ENCODE measurements at regions not wholly inside any gene's neighbourhood (a gene's known extent, or its start where the extent isn't known, plus 50 kb on each side); places are given as distances from the start of the nearest gene placed in this dataset.

DNA sequence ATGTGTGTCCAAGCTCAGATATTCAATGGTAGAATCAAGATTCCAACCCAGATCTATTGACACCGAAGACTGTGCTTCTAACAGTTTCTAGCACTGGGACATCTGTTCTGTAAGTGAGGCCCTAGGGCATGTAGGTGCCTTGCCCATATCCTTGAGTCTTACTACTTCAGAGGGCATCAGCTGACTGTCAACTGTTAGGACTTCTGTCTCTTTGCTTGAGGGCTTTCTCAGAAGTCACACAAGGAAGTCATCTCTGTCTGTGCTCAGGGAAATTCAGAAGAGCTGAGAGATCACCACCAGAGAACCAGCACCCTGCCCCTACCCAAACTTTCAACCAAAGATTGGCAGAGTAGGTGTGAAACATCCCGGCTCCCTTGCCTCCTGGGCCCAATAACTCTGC lies 403.6 kb upstream of the PROK2 start:
- Histone ChIP-seq H3K36me3 (no peaks in the 10 kb centered on the region), H3K9me3 (no peaks in the 10 kb centered on the region), H3K4me3 (no peak overlapping the region), H3K4me1 (no peaks in the 10 kb centered on the region), H3K27me3 (no peaks in the 10 kb centered on the region), H3K27ac (no peak overlapping the region)
- no peak for DNase-seq
- intact Hi-C loops (cut with DNase I; ENCODE audit: low total_unique reads), result no loop called here
- no peak for TF ChIP-seq POLR2A (IDR thresholded peaks at IDR 0.05)
- TF ChIP-seq, protein P1, sequence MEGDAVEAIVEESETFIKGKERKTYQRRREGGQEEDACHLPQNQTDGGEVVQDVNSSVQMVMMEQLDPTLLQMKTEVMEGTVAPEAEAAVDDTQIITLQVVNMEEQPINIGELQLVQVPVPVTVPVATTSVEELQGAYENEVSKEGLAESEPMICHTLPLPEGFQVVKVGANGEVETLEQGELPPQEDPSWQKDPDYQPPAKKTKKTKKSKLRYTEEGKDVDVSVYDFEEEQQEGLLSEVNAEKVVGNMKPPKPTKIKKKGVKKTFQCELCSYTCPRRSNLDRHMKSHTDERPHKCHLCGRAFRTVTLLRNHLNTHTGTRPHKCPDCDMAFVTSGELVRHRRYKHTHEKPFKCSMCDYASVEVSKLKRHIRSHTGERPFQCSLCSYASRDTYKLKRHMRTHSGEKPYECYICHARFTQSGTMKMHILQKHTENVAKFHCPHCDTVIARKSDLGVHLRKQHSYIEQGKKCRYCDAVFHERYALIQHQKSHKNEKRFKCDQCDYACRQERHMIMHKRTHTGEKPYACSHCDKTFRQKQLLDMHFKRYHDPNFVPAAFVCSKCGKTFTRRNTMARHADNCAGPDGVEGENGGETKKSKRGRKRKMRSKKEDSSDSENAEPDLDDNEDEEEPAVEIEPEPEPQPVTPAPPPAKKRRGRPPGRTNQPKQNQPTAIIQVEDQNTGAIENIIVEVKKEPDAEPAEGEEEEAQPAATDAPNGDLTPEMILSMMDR (IDR thresholded peaks at IDR 0.05), result no peak

DNA sequence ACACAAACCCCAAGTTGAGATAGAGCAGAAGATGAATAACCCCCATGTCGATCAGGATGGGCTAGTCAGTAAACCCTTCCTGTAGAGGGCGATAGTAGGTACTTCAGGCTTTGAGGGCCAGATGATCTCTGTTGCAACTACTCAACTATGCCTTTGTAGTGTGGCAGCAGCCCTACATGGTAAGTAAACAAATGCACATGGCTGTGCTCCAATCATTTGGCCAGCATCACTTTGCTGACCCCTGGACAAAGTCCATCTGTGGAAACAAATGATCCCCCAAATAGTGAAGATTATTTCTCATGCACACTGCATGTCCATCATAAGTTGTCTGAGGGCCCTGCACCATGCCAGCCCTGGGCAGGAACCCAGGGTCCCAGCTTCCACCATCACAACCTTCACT lies 402.2 kb upstream of the PROK2 start:
- intact Hi-C loops (cut with DNase I; ENCODE audit: low total_unique reads), result no loop called here
- Histone ChIP-seq H3K27me3 (no peaks in the 10 kb centered on the region), H3K36me3 (no peaks in the 10 kb centered on the region), H3K9me3 (no peaks in the 10 kb centered on the region), H3K4me3 (no peak overlapping the region), H3K27ac (no peak overlapping the region), H3K4me1 (no peaks in the 10 kb centered on the region)
- no peak for TF ChIP-seq POLR2A (IDR thresholded peaks at IDR 0.05)
- TF ChIP-seq, protein P1 (IDR thresholded peaks at IDR 0.05), result no peak
- no peak for DNase-seq

DNA sequence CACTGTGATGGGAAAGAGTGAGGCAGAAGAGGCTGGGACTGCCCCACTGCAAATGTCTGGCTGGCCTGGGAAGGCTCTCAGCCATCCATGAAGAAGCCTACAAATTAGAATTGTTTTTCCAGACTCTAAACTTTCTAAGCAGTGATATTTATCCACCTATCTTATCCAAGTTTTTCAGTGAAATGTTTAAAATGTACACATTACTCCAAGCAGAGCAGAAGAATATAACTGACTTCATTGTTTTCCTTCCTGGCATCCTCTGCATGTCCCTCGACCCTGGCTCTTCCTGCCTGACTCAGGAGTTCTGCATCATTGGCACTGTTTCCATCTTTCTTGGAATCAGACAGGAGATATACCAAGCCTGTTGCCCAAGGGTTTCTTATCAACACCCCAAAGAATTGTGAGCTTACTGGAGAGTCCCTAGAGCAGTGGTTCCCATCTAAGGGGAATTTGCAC lies 401.5 kb upstream of the PROK2 start:
- DNase-seq, result no peak
- TF ChIP-seq, protein P1 (IDR thresholded peaks at IDR 0.05), result no peak
- TF ChIP-seq POLR2A (IDR thresholded peaks at IDR 0.05), result no peak
- H3K9me3 ChIP-seq, result no peaks in the 10 kb centered on the region
- intact Hi-C loops (cut with DNase I; ENCODE audit: low total_unique reads), result no loop called here
- H3K4me3 ChIP-seq, result no peak overlapping the region
- H3K36me3 ChIP-seq, result no peaks in the 10 kb centered on the region
- no peaks in the 10 kb centered on the region for H3K4me1 ChIP-seq
- H3K27ac ChIP-seq, result no peak overlapping the region
- no peaks in the 10 kb centered on the region for H3K27me3 ChIP-seq

DNA sequence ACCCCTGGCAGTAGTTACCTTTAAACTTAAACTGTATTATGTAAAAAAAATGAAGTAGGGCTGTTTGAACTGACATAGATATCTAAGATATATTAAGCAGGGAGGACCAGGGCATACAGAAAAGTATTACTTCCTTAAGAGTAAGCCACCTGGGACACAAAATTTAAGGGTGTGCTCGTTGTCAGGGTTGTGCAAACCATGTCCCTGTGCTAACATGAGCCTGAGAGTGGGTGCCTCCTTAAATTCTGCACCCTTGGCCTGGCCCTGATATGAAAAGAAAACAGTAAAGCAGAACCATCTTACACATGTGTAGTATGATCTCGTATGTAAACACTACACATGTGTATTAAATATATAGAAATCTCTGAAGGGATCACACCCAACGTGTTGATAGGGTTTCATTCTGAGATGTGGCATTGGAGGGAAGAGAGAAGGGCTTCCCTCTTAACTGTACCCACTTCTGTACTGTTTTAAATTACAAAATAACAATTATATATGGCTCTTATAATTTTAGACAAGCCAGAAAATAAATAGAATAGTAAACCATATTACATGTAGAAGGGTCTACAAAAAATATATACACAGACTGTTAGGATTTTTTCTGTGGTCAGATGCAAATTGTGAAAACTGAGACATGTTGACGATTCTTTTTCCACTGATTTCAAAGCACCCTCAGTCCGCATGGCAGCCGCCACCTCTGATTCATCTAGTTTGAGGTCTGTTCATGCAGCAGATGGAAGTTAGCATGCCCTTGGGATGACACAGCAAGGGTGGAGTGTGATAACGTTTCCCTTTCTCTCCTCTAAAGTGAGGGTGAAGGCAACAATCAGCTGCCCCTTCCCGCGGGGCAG lies 400.8 kb upstream of the PROK2 start:
- Histone ChIP-seq H3K4me1 (no peaks in the 10 kb centered on the region), H3K36me3 (no peaks in the 10 kb centered on the region), H3K27me3 (no peaks in the 10 kb centered on the region), H3K4me3 (no peak overlapping the region), H3K9me3 (no peaks in the 10 kb centered on the region), H3K27ac (no peak overlapping the region)
- intact Hi-C loops (cut with DNase I; ENCODE audit: low total_unique reads), result no loop called here
- TF ChIP-seq POLR2A (IDR thresholded peaks at IDR 0.05), result no peak
- TF ChIP-seq, protein P1 (IDR thresholded peaks at IDR 0.05), result no peak
- no peak for DNase-seq

DNA sequence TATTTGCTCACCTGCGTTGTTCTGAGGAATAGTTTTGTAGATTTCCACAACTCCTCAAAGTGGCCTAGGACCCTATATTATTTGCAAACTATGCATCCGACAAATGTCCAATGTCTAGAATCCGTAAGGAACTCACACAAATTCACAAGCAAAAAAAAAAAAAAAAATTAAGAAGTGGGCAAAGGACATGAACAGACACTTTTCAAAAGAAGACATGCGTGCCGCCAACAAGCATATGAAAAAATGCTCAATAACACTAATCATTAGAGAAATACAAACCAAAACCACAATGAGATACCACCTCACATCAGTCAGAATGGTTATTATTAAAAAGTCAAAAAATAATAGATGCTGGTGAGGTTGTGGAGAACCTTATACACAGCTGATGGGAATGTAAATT lies 398.5 kb upstream of the PROK2 start:
- intact Hi-C loops (cut with DNase I; ENCODE audit: low total_unique reads), result no loop called here
- Histone ChIP-seq H3K27me3 (no peaks in the 10 kb centered on the region), H3K9me3 (no peaks in the 10 kb centered on the region), H3K4me3 (no peak overlapping the region), H3K27ac (no peak overlapping the region), H3K4me1 (no peaks in the 10 kb centered on the region), H3K36me3 (no peaks in the 10 kb centered on the region)
- TF ChIP-seq, protein P1 (IDR thresholded peaks at IDR 0.05), result no peak
- no peak for TF ChIP-seq POLR2A (IDR thresholded peaks at IDR 0.05)
- no peak for DNase-seq
